ENCODE measurements at regions not wholly inside any gene's neighbourhood (a gene's known extent, or its start where the extent isn't known, plus 50 kb on each side); places are given as distances from the start of the nearest gene placed in this dataset.
"Not testable (repeated sequence)": the region's sequence is repeated elsewhere in the genome, so short reads cannot be mapped to it uniquely, and the experiment has no call there.

DNA sequence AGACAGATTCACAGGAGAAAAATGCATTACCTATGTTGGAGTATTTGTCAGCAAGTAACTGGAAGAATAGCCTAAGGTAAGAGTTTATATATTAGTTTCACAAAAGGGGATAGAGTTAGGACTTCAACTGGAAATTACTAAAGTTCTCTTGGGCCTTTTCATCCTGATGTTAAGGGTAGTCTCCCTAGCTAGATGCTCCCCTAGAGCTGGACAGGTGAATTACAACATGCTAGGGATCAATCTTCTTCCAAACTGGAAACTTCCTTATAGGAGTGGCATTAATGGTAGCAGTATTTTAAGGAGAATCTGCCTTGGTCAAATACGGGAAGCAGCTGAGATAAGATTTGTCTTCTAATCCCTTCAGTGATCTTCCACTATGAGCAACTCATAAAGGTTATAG, 632.8 kb upstream of the RAG2 start:
- H3K36me3 ChIP-seq (ENCODE audit: insufficient read depth, low read length), result no peaks in the 10 kb centered on the region
- no peak overlapping the region for H3K27ac ChIP-seq (ENCODE audit: low read depth, low read length)
- H3K27me3 ChIP-seq (ENCODE audit: control insufficient read depth in 1 of 2, insufficient read depth in 2 of 2, low read length in 2 of 2), result no peaks in the 10 kb centered on the region
- H3K4me1 ChIP-seq (ENCODE audit: insufficient read depth, low read length), result no peaks in the 10 kb centered on the region
- no peak overlapping the region for H3K4me3 ChIP-seq (ENCODE audit: low read depth in 1 of 2, low read length in 2 of 2)
- no peaks in the 10 kb centered on the region for H3K9me3 ChIP-seq (ENCODE audit: low read length)
- H3K9ac ChIP-seq (ENCODE audit: low read length), result no peak overlapping the region

DNA sequence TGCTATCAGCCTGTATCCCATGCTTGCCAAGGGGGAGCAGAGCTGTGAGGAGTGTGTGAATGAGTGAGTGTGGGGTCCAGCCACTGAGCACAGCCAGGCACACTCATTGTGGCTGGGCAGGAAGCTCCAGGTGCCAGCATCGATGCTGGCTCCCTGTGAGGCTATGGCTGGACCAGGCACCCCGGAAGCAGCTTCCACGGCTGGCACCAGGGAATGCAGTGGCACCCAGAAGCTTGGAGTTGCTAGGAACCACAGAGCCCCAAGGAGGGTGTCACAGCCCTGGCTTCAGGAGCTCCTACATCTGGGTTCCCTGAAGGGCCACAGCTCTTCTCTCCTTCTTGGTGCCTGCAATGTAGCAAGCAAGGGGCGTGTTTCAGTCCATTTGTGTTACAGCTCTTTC, 625.9 kb upstream of the RAG2 start:
- Histone ChIP-seq H3K27me3 (ENCODE audit: control insufficient read depth in 1 of 2, insufficient read depth in 2 of 2, low read length in 2 of 2) (no peaks in the 10 kb centered on the region), H3K4me3 (ENCODE audit: low read depth in 1 of 2, low read length in 2 of 2) (no peak overlapping the region), H3K4me1 (ENCODE audit: insufficient read depth, low read length) (no peaks in the 10 kb centered on the region), H3K9ac (ENCODE audit: low read length) (no peak overlapping the region), H3K27ac (ENCODE audit: low read depth, low read length) (no peak overlapping the region), H3K9me3 (ENCODE audit: low read length) (no peaks in the 10 kb centered on the region), H3K36me3 (ENCODE audit: insufficient read depth, low read length) (no peaks in the 10 kb centered on the region)

- H3K9me3 ChIP-seq (ENCODE audit: low read length), result no peaks in the 10 kb centered on the region
- no peak overlapping the region for H3K4me3 ChIP-seq (ENCODE audit: low read depth in 1 of 2, low read length in 2 of 2)
- no peak overlapping the region for H3K27ac ChIP-seq (ENCODE audit: low read depth, low read length)
- no peaks in the 10 kb centered on the region for H3K4me1 ChIP-seq (ENCODE audit: insufficient read depth, low read length)
- H3K9ac ChIP-seq (ENCODE audit: low read length), result no peak overlapping the region
- H3K27me3 ChIP-seq (ENCODE audit: control insufficient read depth in 1 of 2, insufficient read depth in 2 of 2, low read length in 2 of 2), result no peaks in the 10 kb centered on the region
- no peaks in the 10 kb centered on the region for H3K36me3 ChIP-seq (ENCODE audit: insufficient read depth, low read length)
These were observed 605.0 kb upstream of the RAG2 start for GRCh38 chr11:37203006-37203405.

- no peaks in the 10 kb centered on the region for H3K36me3 ChIP-seq (ENCODE audit: insufficient read depth, low read length)
- no peaks in the 10 kb centered on the region for H3K27me3 ChIP-seq (ENCODE audit: control insufficient read depth in 1 of 2, insufficient read depth in 2 of 2, low read length in 2 of 2)
- no peaks in the 10 kb centered on the region for H3K4me1 ChIP-seq (ENCODE audit: insufficient read depth, low read length)
- no peak overlapping the region for H3K9ac ChIP-seq (ENCODE audit: low read length)
- H3K4me3 ChIP-seq (ENCODE audit: low read depth in 1 of 2, low read length in 2 of 2), result no peak overlapping the region
- H3K27ac ChIP-seq (ENCODE audit: low read depth, low read length), result no peak overlapping the region
- no peaks in the 10 kb centered on the region for H3K9me3 ChIP-seq (ENCODE audit: low read length)
These were observed 601.0 kb upstream of the RAG2 start for GRCh38 chr11:37199082-37199481.

DNA sequence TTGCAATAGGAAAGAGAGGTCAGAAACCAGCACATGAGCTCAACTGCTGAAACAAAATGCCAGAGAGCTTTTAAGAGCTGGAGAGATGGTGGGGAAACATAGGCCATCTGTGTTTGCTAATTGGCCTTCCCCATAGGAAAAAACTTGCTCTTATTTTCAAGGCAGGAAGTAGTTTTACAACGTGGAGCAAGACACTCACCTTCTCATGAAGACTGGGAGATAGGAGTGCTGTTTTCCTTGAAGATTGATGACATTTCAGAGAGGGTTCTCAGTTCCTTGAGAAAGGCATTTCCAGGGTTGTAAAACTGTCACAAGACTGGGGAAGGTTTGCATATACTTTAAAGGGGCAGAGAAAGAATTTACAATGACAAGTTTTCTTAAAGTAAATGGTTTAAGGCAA, 586.3 kb upstream of the RAG2 start:
- no peak overlapping the region for H3K4me3 ChIP-seq (ENCODE audit: low read depth in 1 of 2, low read length in 2 of 2)
- no peaks in the 10 kb centered on the region for H3K36me3 ChIP-seq (ENCODE audit: insufficient read depth, low read length)
- H3K9ac ChIP-seq (ENCODE audit: low read length), result no peak overlapping the region
- no peaks in the 10 kb centered on the region for H3K9me3 ChIP-seq (ENCODE audit: low read length)
- H3K27me3 ChIP-seq (ENCODE audit: control insufficient read depth in 1 of 2, insufficient read depth in 2 of 2, low read length in 2 of 2), result no peaks in the 10 kb centered on the region
- no peak overlapping the region for H3K27ac ChIP-seq (ENCODE audit: low read depth, low read length)
- no peaks in the 10 kb centered on the region for H3K4me1 ChIP-seq (ENCODE audit: insufficient read depth, low read length)

GRCh38 chr11:37182031-37182430, 584.0 kb upstream of the RAG2 start:
- no peaks in the 10 kb centered on the region for H3K27me3 ChIP-seq (ENCODE audit: control insufficient read depth in 1 of 2, insufficient read depth in 2 of 2, low read length in 2 of 2)
- no peaks in the 10 kb centered on the region for H3K4me1 ChIP-seq (ENCODE audit: insufficient read depth, low read length)
- no peak overlapping the region for H3K9ac ChIP-seq (ENCODE audit: low read length)
- no peak overlapping the region for H3K27ac ChIP-seq (ENCODE audit: low read depth, low read length)
- no peaks in the 10 kb centered on the region for H3K36me3 ChIP-seq (ENCODE audit: insufficient read depth, low read length)
- no peaks in the 10 kb centered on the region for H3K9me3 ChIP-seq (ENCODE audit: low read length)
- H3K4me3 ChIP-seq (ENCODE audit: low read depth in 1 of 2, low read length in 2 of 2), result no peak overlapping the region

DNA sequence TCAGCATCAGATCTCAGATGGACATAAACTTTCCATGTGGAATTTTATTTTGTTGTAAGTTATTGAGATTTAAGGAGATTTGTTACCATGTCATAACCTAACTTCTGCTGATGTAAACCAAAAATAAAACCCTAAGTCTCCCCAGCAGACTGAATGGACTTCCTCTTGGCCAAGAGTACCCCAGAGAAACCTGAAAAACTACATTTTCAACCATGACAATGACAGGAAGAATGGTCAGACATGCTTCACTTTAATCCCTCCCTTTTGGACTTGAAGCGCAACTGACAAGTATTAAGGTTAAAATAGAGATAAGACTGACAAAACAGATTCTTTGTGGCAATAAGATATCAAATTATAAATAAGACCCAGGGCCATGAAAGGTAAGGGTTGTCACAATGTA, 579.7 kb upstream of the RAG2 start:
- Histone ChIP-seq H3K4me3 (ENCODE audit: low read depth in 1 of 2, low read length in 2 of 2) (no peak overlapping the region), H3K36me3 (ENCODE audit: insufficient read depth, low read length) (no peaks in the 10 kb centered on the region), H3K4me1 (ENCODE audit: insufficient read depth, low read length) (no peaks in the 10 kb centered on the region), H3K9me3 (ENCODE audit: low read length) (no peaks in the 10 kb centered on the region), H3K27me3 (ENCODE audit: control insufficient read depth in 1 of 2, insufficient read depth in 2 of 2, low read length in 2 of 2) (no peaks in the 10 kb centered on the region), H3K27ac (ENCODE audit: low read depth, low read length) (no peak overlapping the region), H3K9ac (ENCODE audit: low read length) (no peak overlapping the region)

DNA sequence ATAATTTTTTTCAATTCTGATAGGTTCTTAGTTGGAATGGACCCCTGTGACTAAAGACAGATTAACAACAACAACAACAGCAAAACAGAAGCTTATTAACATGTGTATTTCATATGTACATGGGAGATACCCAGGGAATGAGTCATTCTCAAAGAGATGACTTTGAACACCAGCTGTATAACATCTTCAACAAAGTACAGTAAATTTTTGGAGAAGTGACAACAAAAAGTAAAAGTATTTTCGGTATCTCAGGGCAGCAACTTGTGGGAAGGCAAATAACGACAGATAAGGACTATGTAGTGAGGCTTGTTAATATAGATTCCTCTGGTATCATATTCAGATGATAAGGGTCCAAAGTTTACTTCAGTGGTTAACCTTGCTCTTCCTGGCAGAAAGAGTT, 573.4 kb upstream of the RAG2 start:
- Histone ChIP-seq H3K4me3 (ENCODE audit: low read depth in 1 of 2, low read length in 2 of 2) (no peak overlapping the region), H3K36me3 (ENCODE audit: insufficient read depth, low read length) (no peaks in the 10 kb centered on the region), H3K9me3 (ENCODE audit: low read length) (no peaks in the 10 kb centered on the region), H3K9ac (ENCODE audit: low read length) (no peak overlapping the region), H3K27ac (ENCODE audit: low read depth, low read length) (no peak overlapping the region), H3K27me3 (ENCODE audit: control insufficient read depth in 1 of 2, insufficient read depth in 2 of 2, low read length in 2 of 2) (no peaks in the 10 kb centered on the region), H3K4me1 (ENCODE audit: insufficient read depth, low read length) (no peaks in the 10 kb centered on the region)

- no peaks in the 10 kb centered on the region for H3K4me1 ChIP-seq (ENCODE audit: insufficient read depth, low read length)
- H3K36me3 ChIP-seq (ENCODE audit: insufficient read depth, low read length), result no peaks in the 10 kb centered on the region
- no peaks in the 10 kb centered on the region for H3K9me3 ChIP-seq (ENCODE audit: low read length)
- no peak overlapping the region for H3K27ac ChIP-seq (ENCODE audit: low read depth, low read length)
- no peak overlapping the region for H3K4me3 ChIP-seq (ENCODE audit: low read depth in 1 of 2, low read length in 2 of 2)
- no peaks in the 10 kb centered on the region for H3K27me3 ChIP-seq (ENCODE audit: control insufficient read depth in 1 of 2, insufficient read depth in 2 of 2, low read length in 2 of 2)
- no peak overlapping the region for H3K9ac ChIP-seq (ENCODE audit: low read length)
These were observed 572.3 kb upstream of the RAG2 start for GRCh38 chr11:37170311-37170710.

GRCh38 chr11:37145434-37145833, 547.4 kb upstream of the RAG2 start:
- H3K27ac ChIP-seq (ENCODE audit: low read depth, low read length); H3K4me1 ChIP-seq (ENCODE audit: insufficient read depth, low read length); H3K36me3 ChIP-seq (ENCODE audit: insufficient read depth, low read length); H3K9me3 ChIP-seq (ENCODE audit: low read length); H3K9ac ChIP-seq (ENCODE audit: low read length); H3K27me3 ChIP-seq (ENCODE audit: control insufficient read depth in 1 of 2, insufficient read depth in 2 of 2, low read length in 2 of 2); H3K4me3 ChIP-seq (ENCODE audit: low read depth in 1 of 2, low read length in 2 of 2): not testable (repeated sequence)

GRCh38 chr11:37142591-37142990, 544.6 kb upstream of the RAG2 start:
- H3K36me3 ChIP-seq (ENCODE audit: insufficient read depth, low read length), result no peaks in the 10 kb centered on the region
- no peaks in the 10 kb centered on the region for H3K27me3 ChIP-seq (ENCODE audit: control insufficient read depth in 1 of 2, insufficient read depth in 2 of 2, low read length in 2 of 2)
- H3K27ac ChIP-seq (ENCODE audit: low read depth, low read length), result no peak overlapping the region
- no peak overlapping the region for H3K9ac ChIP-seq (ENCODE audit: low read length)
- no peaks in the 10 kb centered on the region for H3K9me3 ChIP-seq (ENCODE audit: low read length)
- H3K4me3 ChIP-seq (ENCODE audit: low read depth in 1 of 2, low read length in 2 of 2), result no peak overlapping the region
- no peaks in the 10 kb centered on the region for H3K4me1 ChIP-seq (ENCODE audit: insufficient read depth, low read length)

GRCh38 chr11:37141707-37142106, 543.7 kb upstream of the RAG2 start:
- Histone ChIP-seq H3K27ac (ENCODE audit: low read depth, low read length) (no peak overlapping the region), H3K4me3 (ENCODE audit: low read depth in 1 of 2, low read length in 2 of 2) (no peak overlapping the region), H3K4me1 (ENCODE audit: insufficient read depth, low read length) (no peaks in the 10 kb centered on the region), H3K9ac (ENCODE audit: low read length) (no peak overlapping the region), H3K36me3 (ENCODE audit: insufficient read depth, low read length) (no peaks in the 10 kb centered on the region), H3K9me3 (ENCODE audit: low read length) (no peaks in the 10 kb centered on the region), H3K27me3 (ENCODE audit: control insufficient read depth in 1 of 2, insufficient read depth in 2 of 2, low read length in 2 of 2) (no peaks in the 10 kb centered on the region)

Data from muscle layer of colon (tissue), 2 donors.